Fibroblast of skin of left quadriceps (primary cell): ENCODE measurements at regions not wholly inside any gene's neighbourhood (a gene's known extent, or its start where the extent isn't known, plus 50 kb on each side); places are given as distances from the start of the nearest gene placed in this dataset.

Source experiments
- DNase-seq, 2 experiments: peaks; one replicate each; pipeline ENCODE4 v3.0.0-alpha.2; 2013; ENCODE audit warnings: low read depth in 2 of 2

DNA sequence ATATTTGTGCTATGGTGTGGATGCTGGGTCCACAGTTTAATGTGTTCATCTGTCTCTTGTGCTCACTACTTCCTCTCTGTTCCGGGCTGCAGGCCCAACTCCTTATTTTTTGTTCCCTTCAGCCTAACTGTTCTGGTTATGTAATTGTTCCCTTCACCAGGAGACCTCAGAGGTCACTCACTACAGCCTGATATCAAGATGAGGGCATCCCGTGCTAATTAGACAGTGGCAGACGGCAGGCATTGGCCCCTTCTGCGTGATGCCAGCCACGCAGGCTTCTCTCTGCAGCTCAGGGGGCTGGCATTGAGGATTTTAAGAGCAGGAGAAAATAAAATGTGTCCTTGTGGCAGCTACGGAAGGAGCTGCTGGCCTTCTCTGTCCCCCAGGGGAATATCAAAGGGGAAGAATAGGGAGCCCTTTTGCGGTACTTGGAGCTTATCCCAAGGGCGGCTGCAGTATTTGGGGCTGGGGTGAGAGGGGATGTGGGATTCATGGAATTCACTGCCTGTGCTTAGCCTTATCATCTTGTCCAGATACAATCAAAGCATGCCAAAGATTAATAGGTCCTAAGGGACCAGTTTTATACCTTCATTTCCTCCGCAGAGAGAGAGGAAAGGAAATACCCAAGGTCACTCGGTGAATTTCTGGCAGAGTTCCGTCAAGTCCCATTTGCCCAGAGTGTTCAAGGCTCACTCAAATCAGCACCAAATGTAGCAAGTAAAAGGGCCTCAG lies 53.3 kb upstream of the TRIB2 start:
- DNase-seq: no peak

GRCh38 chr2:12665334-12665733 lies 51.4 kb upstream of the TRIB2 start:
- no peak for DNase-seq

- DNase-seq: no peak
Observed at GRCh38 chr2:12666445-12666844, 50.3 kb upstream of the TRIB2 start.
